ENCODE measurements at regions not wholly inside any gene's neighbourhood (a gene's known extent, or its start where the extent isn't known, plus 50 kb on each side); places are given as distances from the start of the nearest gene placed in this dataset.

- TF ChIP-seq, protein P1, sequence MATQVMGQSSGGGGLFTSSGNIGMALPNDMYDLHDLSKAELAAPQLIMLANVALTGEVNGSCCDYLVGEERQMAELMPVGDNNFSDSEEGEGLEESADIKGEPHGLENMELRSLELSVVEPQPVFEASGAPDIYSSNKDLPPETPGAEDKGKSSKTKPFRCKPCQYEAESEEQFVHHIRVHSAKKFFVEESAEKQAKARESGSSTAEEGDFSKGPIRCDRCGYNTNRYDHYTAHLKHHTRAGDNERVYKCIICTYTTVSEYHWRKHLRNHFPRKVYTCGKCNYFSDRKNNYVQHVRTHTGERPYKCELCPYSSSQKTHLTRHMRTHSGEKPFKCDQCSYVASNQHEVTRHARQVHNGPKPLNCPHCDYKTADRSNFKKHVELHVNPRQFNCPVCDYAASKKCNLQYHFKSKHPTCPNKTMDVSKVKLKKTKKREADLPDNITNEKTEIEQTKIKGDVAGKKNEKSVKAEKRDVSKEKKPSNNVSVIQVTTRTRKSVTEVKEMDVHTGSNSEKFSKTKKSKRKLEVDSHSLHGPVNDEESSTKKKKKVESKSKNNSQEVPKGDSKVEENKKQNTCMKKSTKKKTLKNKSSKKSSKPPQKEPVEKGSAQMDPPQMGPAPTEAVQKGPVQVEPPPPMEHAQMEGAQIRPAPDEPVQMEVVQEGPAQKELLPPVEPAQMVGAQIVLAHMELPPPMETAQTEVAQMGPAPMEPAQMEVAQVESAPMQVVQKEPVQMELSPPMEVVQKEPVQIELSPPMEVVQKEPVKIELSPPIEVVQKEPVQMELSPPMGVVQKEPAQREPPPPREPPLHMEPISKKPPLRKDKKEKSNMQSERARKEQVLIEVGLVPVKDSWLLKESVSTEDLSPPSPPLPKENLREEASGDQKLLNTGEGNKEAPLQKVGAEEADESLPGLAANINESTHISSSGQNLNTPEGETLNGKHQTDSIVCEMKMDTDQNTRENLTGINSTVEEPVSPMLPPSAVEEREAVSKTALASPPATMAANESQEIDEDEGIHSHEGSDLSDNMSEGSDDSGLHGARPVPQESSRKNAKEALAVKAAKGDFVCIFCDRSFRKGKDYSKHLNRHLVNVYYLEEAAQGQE (IDR thresholded peaks at IDR 0.05; ENCODE audit: insufficient read depth in 1 of 2, low read depth in 2 of 2, low read length in 2 of 2) = no peak
- TF ChIP-seq TAF1 (IDR thresholded peaks at IDR 0.05; ENCODE audit: borderline replicate concordance, insufficient read depth, low read length) = no peak
- no peak for TF ChIP-seq FOXP2 (optimal IDR thresholded peaks at IDR 0.05; ENCODE audit: borderline replicate concordance, extremely low read depth, extremely low read length, insufficient read depth)
- TF ChIP-seq SIN3A (IDR thresholded peaks at IDR 0.05; ENCODE audit: borderline replicate concordance, insufficient read depth, low read length) = no peak
- no peak for TF ChIP-seq POLR2AphosphoS5 (IDR thresholded peaks at IDR 0.05; ENCODE audit: low read depth, low read length)
Observed at GRCh38 chr2:180646756-180647155, 333.6 kb upstream of the UBE2E3 start.

GRCh38 chr2:180644709-180645108 lies 335.7 kb upstream of the UBE2E3 start:
- TF ChIP-seq TAF1 (IDR thresholded peaks at IDR 0.05; ENCODE audit: borderline replicate concordance, insufficient read depth, low read length) = no peak
- no peak for TF ChIP-seq POLR2AphosphoS5 (IDR thresholded peaks at IDR 0.05; ENCODE audit: low read depth, low read length)
- no peak for TF ChIP-seq FOXP2 (optimal IDR thresholded peaks at IDR 0.05; ENCODE audit: borderline replicate concordance, extremely low read depth, extremely low read length, insufficient read depth)
- TF ChIP-seq, protein P1 (IDR thresholded peaks at IDR 0.05; ENCODE audit: insufficient read depth in 1 of 2, low read depth in 2 of 2, low read length in 2 of 2) = no peak
- TF ChIP-seq SIN3A (IDR thresholded peaks at IDR 0.05; ENCODE audit: borderline replicate concordance, insufficient read depth, low read length) = no peak

DNA sequence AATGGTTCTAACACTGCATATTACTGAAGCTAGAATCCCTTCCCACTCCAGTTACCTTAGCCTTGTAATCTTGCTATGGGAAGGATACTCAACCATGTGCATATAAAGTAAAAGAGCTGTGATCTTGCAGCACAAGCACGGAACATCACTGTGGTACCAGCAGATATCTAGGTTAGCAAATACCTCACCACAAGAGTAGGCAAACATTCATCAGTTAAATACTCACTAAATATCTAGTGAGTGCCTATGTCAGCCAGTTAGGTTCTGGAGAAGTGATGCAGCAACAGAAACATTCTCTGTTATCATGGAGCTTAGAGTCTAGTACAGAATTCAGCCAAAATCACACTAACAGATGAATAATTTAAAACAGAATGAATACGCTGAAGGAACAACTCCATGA lies 349.6 kb upstream of the UBE2E3 start:
- TF ChIP-seq SIN3A (IDR thresholded peaks at IDR 0.05; ENCODE audit: borderline replicate concordance, insufficient read depth, low read length) = no peak
- no peak for TF ChIP-seq TAF1 (IDR thresholded peaks at IDR 0.05; ENCODE audit: borderline replicate concordance, insufficient read depth, low read length)
- TF ChIP-seq FOXP2 (optimal IDR thresholded peaks at IDR 0.05; ENCODE audit: borderline replicate concordance, extremely low read depth, extremely low read length, insufficient read depth) = no peak
- TF ChIP-seq, protein P1 (IDR thresholded peaks at IDR 0.05; ENCODE audit: insufficient read depth in 1 of 2, low read depth in 2 of 2, low read length in 2 of 2) = no peak
- no peak for TF ChIP-seq POLR2AphosphoS5 (IDR thresholded peaks at IDR 0.05; ENCODE audit: low read depth, low read length)

DNA sequence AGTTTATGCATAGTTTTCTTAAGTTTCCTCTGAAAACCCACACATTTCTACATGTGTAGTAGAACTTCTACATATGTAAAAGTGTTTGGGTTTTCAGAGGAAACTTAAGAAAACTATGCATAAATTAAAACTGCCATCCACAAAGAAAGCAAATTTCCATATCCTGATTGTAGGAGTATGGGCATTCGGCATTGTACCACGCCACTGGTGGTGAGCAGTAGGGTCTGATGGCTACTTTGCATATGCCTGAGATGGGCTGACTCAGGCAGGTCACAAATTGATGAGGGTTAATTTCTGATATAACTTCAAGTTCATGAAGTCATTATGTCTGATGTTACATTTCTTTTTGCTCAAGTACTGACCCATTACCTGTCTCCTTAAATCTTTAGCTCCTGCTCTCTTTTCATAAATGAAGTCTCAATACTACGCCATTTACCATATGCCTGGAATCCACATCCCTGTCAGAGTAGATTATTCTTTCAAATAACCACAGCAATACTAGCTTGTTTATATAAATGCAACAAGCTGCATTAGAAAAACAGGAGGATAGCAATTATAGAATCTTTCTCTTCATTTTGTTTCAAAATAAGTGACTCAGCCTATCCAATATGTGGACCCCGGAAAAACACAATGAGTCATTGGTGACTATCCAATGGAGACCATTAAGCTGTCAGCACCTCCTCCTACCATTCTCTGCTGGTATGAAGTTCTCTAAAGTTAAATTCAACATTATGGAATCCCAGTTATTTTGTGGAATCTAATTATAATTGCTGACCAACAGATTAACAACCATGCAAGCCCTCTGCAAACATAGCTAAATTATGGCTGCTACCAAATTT lies 355.2 kb upstream of the UBE2E3 start:
- TF ChIP-seq SIN3A (IDR thresholded peaks at IDR 0.05; ENCODE audit: borderline replicate concordance, insufficient read depth, low read length) (no peak), TAF1 (IDR thresholded peaks at IDR 0.05; ENCODE audit: borderline replicate concordance, insufficient read depth, low read length) (no peak), POLR2AphosphoS5 (IDR thresholded peaks at IDR 0.05; ENCODE audit: low read depth, low read length) (no peak; the same call in 1 of the 2 replicates), FOXP2 (optimal IDR thresholded peaks at IDR 0.05; ENCODE audit: borderline replicate concordance, extremely low read depth, extremely low read length, insufficient read depth) (no peak)
- TF ChIP-seq, protein P1 (IDR thresholded peaks at IDR 0.05; ENCODE audit: insufficient read depth in 1 of 2, low read depth in 2 of 2, low read length in 2 of 2) = no peak; a peak in 1 of 4 replicates
